ENCODE measurements at regions not wholly inside any gene's neighbourhood (a gene's known extent, or its start where the extent isn't known, plus 50 kb on each side); places are given as distances from the start of the nearest gene placed in this dataset.
"Not testable (repeated sequence)": the region's sequence is repeated elsewhere in the genome, so short reads cannot be mapped to it uniquely, and the experiment has no call there.

- TF ChIP-seq EZH2phosphoT487 (conservative IDR thresholded peaks at IDR 0.05; ENCODE audit: low read length); CTCF (IDR thresholded peaks at IDR 0.05; ENCODE audit: insufficient read depth, low read length, poor library complexity, severe bottlenecking): not testable (repeated sequence)
Measured at GRCh38 chr3:159409711-159410110, 578.9 kb upstream of the IL12A start.

All from SU-DHL-6 (cell line).